GOT3 (cell line): ENCODE measurements at regions not wholly inside any gene's neighbourhood (a gene's known extent, or its start where the extent isn't known, plus 50 kb on each side); places are given as distances from the start of the nearest gene placed in this dataset.

Experiments used
- DNase-seq: peaks from one replicate; lab custom pipeline; 2025; ENCODE audit warnings: mixed read lengths; lab: John Stamatoyannopoulos, UW

DNA sequence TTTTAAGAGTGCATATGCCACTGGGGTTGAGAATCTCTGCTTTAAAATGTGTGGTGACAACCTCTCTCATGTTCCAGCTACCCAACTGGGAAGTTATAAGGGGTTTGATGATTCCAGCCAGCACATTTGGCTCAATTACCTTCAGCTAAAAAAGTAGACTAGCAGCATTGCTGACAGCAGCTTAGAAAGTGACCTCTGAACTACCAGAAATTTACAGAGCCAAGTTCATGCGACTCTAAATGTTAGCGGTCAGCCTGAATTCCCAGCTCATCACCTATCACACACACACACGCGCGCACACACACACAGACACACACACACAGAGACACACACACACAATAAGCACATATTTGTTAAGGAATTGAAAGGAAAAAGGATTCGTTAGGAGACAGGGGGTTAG is 377.5 kb downstream of the TMEM167A start:
- DNase-seq: no peak

DNA sequence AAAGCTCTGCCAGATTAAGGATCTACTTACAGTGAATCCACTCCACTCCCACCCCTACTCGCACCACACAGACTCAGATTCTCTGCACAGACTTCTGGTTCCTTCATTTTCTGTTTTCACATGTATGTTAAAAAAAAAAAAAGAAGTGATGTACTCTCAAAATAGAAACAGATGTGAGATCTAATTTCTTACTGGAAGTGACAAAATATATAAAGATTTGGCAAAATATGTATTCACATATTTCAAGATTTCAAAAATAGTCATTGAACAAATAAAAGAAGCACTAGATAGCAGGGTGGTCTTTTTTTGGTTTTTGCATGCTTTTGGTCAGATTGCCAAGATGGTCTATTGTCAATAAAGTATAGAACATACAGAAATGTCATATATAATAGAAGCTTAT is 379.2 kb downstream of the TMEM167A start:
- DNase-seq: no peak

DNA sequence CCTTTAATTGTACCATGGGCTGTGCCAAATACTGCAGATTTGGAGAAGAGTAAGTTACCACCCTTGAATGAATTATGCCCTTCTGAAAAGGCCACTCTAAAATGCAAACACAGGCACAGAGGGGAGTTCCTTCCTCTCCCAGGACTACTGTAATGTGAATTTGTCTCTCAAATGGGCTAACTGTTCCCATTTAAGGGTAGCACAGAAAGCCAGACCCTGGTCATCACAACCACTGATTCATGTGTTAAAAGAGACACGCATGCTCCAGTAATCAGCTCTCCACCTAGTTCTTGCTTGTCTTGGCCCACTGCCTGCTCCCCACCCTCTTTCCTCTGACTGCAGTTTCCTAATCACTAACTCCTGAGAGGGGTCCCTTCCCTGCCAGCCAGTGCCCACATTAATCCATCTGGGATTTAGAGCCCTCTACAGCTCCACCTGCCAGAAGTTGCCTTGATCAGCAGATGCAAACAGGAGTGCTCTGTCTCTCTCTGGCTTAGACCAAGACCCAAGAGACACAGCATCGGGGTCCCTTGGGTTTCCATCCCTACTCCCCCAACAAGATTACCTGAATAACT is 382.4 kb downstream of the TMEM167A start:
- DNase-seq: no peak

DNA sequence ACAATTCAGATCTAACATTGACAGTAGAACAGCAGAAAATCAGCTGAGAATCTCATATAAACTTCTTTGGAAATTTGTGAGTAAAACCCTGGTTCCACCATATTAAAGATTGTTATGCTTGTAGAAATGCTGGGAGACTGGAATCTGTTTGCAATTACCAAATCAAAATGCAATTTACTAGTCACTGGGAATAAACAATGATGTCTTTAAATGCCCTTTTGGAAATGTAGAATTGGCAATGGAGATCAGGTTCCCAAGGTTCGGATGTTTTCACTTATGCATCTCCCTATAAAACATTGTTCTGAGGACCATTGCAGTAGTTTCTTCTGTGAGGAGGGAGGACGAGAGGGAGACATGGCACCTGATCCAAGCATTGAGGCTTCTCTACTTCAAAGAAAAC is 384.4 kb downstream of the TMEM167A start:
- DNase-seq: no peak

DNA sequence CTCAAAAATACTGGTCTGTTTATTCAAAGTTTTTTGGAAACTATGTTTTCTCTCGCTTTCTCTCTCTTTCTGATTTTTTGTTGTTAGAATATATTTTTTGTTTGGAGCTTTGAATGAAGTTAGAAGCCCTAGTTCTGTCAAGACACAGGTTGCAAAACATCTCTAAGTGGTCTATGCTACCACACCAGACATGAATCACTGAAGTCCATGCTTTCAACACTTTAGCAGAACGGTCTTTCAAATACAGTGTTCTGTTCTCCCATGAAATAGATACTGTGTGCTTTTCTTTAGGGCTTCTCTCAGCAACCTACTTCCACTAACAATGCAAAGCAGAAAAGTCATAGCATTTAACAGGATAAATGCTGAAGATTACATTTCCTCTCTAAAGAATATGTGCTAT is 392.5 kb downstream of the TMEM167A start:
- no peak for DNase-seq

DNA sequence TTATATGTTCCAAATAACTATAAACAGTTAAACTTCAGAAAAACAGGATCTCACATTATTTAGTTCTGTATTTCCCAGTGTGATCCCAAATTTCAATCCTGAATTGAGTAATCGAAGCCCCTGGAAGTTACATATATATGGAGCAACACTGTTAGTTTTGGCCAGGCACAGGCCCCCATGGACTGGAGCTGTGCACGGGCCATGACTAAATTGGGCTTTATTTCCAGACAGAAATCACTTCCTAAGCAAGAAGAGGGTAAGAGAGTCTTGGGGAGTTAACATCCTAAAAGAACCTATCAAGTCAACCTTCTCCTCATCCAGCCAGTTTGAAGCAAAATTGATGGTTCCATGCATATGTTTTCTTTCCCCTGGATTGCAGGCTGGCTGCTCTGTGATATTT is 393.0 kb downstream of the TMEM167A start:
- no peak for DNase-seq

DNA sequence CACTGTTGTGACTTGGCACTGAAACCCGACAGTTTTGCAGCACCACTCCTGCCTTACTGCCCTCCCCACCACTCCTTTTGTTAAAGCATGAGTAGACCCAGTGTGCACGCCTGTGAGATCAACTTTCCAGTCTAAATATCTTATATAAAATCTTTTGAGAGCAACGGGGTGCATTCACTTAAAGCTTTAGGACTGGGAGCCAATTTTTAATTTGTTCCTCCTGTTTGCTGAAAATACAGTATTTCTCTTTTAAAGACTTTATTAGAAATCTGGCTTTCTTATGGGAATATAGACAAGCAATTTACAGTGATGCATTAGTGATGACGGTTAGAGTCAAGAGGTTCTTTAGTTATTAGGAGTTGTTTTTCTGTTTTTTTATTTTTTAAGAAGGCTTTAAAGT is 397.5 kb downstream of the TMEM167A start:
- no peak for DNase-seq

DNA sequence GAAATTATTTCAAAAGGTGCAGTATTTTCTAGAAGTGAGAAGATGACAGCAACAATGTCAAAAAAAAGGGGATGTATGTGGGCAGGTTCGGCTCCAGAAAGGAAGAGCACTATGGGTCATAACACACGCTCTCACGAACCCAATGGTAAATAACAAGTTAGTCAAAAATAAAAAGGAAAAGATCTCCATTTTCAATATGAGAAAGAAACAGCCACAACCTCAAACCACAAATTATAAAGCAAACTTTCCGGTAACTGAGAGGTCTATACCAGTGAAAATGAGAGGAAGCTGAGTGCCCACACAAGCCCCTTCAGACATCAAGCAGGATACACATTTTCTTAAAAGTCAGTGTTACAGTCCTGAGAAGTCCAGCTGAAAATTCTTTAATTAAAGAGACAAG is 398.5 kb upstream of the RPS23 start:
- no peak for DNase-seq

DNA sequence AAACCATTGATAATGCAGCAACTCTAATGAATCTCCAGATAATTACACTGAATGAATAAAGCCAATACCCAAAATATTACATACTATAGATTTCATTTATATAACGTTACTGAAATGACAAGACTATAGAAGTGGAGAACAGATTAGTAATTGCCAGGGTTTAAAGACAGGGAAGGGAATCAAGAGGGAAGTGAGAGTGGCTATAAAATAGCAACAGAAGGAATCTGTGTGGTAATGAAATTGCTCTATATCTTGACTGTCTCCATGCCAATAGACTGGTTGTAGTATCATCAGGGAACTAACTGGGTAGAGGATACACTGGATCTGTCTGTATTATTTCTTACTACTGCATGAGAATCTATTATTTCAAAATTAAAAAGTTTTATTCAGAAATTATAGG is 396.5 kb upstream of the RPS23 start:
- no peak for DNase-seq

DNA sequence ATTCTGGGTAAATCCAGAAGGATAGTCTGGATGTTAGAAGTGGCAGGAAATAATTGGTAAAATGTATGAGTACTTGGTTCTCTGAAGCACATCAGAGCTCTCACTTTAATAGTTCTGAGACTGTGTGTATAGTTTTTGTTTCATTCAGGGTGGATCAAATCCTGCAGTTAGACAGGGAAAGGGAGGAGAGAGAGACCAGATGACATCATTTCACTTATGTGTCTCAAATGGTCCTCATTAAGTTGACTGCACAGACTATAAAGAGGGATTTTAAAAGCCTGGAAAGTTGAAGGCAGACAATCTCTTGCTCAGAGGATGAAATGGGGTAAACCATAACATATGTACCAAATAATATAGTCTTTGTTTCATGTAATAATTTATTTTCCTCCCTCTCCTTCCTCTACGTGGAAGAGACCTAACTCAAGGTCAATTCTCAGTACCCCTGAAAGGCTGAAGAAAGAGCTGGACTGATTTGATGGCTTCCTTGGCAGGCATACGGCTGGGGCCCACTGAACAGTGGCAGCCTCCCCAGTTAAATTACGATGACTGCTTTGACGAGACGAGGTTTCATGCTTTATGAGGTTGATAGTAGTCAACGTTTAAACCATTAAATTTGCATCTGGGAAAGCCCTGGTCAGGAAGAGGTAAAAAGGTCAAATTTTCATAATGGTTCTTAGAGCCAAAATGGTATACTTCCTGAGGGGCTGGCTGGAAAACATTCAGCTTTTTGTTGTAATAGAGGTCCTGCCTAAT is 395.1 kb upstream of the RPS23 start:
- no peak for DNase-seq

DNA sequence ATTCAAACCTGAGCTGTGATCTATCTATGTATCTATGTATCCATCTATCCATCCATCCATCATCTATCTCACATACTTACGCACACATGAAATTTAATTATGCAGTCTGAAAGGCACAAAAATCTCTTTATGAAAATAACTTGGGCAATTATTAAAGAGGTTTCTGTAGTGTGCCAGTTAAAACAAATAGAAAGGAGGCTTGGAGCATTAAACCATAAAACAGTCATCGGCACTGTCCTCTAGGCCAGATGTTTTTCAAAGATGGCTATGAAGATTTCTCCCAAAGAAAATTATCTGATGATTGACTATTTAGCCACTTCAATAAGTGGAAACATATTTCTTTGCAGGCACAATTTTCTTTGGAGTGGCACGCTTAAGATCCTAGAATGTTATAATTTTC is 392.5 kb upstream of the RPS23 start:
- DNase-seq: no peak

DNA sequence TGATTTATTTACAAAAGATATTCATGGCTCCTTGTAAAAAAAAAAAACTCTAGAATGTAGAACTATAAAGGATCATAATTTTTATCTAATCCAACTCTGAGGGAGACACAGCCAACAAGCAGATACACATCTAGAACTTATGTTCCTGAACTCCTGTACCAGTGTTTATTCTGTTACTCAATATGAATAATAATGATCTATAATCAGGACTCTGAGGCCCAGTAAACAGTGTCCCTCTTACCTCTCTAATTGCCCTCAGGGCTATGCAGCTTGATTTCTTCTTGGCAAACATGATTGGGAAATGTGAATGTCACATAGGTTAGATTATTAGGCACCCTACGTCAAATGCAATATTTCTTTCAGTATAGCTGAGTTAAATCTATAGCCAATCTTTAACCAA is 391.6 kb upstream of the RPS23 start:
- no peak for DNase-seq

DNA sequence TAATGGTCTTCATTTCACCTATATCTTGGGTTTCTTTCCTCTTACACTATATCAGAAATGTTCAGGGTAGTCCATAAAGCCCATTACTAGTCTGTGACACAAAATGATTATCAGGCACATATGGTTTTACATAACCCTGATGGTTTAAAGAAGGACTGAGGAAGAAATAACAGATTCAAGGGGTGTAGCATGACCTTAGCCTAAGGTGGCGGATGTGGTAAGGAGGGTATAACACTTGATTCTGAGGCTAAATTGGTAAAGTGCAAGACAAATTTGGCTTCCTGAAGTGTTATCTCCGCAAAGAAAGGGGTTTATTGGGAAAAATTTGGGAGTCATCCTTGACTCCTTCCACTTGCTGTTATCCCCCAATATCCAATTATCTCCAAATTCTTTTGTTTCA is 388.2 kb upstream of the RPS23 start:
- DNase-seq: no peak

DNA sequence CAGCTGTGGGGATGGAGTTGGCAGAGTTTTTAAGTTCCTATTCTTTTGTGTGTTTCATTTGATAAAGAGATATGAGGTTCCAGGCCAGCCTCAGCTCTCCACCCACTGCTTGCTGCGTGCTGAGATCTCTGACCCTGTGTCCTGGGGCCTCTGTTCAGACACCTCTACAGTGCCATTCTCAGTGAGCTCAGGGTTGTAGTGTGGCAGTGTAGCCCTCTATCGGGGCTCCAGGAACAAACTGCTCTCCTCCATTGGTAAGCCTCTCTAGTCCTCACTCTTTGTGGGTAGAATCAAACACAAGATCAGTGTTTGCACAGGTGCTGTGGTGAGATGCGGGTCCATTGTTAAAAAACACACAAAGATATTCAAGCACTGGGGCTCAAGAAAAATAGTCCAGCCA is 386.6 kb upstream of the RPS23 start:
- no peak for DNase-seq

DNA sequence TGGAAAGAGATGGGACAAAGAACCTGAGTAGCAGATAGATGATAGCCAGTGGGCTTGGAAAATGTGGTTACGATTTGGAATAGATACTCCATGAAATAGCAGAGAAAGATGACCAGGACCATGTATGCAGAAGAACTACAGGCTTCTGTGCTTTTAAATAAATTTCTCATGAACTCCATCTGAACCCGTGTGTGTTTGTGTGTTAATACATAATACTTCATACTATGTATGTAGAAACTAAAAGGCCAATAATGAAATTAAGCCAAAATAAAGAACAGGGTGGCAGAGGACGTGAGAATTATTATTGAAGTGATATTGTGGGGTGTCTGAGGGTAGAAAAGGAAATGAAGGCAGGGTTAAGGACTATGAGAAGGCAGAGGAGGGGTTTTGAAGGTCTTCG is 385.1 kb upstream of the RPS23 start:
- no peak for DNase-seq

DNA sequence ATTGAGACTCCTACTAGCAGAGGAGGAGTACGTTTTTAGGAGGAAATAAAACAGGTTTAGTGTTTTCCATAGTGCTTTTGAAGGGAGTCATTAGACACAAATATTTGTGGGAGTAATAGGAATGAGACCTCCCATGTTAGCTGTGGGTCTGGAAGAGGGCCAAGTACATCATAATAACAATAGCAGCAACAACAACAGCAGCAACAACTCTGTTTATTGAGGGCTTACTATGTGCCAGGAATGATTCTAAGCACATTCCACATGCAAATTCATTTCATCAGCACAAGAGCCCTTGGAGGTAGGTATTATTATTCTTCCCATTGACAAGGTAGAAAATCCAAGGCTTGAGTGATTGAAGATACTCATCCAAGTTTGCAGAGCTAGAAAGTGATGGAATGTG is 384.2 kb upstream of the RPS23 start:
- DNase-seq: no peak

DNA sequence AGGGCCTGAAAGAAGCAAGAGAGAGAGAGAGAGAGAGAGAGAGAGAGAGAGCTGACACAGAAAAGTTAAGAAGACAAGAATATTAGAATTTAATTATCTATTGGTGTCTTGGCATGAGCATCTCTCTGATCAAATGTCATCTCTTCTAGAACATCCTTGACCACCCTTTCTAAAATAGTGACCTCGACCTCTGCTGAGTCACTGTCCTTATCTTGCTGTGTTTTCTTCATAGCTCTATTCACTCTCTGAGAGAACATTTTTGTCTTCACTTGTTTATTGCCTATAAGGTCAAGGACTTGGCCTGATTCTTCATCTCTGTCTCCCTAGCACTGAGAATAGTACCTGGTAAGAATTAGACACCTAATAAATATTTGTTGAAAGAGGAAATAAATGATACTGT is 383.8 kb upstream of the RPS23 start:
- DNase-seq: no peak

DNA sequence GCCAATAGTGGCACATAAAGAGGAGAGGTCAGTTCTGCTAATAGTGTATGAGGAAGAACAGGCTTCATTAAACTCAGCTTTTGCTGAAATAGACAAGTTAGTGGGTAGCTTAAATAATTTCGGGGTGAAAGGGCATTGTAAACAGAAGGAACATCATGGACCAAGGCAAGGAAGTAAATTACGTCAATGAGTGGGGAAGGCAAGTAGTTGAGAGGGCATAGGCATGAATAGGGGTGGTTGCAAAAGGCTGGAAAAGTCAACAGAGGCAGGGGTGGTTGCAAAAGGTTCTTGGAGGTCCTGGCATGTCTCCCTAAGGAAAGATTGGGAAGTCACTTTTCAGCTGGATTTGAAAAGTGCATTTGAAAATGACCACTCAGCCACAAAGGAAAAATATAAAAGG is 383.3 kb upstream of the RPS23 start:
- no peak for DNase-seq

DNA sequence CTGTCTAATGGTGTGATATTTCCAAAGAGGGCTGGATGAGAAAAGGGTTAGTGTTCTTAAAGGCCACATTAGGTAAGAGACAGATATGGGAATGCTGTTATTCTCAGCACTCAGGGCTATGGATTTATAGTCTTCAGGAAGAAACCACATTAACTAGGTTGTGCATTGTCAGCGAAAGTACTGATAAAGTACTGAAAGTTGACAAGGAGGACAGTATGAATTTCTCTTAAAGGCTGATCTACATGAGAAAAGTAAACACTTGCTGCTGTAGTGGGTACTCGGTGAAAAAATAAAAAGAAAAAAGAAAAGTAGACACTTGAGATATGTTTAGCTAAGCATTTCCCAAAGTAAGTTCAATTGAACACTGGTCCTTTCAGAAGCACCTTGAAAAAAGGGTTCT is 381.0 kb upstream of the RPS23 start:
- no peak for DNase-seq

DNA sequence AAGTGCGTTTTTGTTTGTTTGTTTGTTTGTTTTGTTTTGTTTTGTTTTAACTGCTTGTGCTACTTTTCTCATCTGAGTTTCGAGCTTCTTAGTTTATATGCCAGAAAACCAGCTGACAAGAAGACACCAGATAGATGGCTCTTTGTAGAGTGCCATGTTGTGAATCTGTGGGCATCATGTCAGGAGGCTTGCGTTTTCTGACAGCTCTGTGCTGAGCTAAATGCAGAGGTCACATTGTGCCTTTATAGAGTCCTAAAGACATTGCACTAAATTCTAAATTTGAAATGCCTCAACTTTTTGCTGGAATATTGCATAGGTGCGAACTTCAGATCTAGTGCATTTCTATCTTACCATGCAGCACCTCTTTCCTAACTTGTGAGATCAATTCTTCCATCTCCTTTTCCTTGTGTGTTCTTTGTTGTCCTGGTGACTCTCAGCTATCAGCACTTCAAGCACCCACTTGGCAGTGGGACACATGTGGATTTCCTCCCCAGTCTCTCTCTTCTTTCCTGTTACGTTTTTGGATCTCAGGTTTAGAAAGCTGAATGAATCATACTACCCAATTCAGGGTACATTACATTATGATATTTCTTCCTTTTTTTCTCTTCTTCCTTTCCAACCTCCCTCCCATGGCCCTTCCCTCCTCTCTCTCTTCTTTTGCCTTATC is 379.0 kb upstream of the RPS23 start:
- DNase-seq: no peak

DNA sequence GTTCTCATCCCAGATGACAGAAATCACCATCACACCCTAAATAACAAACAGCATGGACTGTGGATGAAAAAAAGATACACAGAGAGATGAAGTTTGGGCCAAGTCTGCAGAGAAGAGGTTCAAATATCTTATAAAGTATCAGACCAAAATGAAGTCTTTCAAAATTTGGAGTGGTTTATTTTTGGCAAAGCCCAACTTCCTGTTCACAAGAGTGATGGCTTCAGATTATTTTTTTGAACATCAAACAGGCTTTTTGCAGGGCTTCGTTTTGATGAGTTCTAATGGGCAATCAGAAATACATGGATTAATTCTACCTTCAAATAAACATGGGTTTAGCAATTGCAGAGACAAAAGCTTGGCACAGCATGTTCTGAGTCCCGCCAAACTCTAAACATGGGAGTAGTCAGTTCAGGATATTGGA is 378.2 kb upstream of the RPS23 start:
- no peak for DNase-seq

DNA sequence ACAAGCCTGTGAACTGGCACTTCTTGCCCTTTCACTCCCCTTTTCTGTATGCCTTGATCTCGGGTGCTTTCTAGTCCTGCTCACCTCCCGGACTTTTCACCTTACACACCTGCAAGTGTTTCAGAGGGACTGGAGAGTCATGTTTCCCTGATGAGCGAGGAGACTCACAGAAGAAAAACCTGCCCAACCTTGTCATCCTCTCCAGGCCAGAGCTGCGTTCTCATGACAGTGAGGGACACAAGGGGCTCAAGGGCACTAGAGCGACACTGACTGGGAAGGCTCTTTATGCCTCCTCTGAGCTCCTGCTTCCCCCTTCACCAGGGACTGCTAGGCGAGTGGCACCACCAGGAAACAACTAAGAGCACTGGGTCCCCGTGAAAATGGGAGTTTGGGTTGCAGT is 376.9 kb upstream of the RPS23 start:
- DNase-seq: no peak

DNA sequence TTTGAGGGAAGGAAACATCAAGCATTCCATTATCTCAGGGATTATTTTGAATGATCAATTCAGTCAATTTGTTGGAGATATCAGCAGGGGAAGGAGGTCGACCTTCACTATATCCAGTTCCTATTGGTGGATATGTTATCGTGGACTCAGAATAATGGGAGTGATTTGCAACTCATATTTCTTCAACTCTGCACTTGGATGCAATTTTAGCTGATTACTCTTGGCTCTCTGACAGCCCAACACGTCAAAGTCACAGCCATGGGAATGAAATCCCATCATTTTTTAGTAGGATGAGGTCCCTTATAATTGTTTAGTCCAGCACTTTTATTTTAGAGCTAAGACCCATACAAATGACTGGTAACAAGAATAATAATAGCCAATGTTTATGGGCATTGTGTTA is 371.8 kb upstream of the RPS23 start:
- no peak for DNase-seq

DNA sequence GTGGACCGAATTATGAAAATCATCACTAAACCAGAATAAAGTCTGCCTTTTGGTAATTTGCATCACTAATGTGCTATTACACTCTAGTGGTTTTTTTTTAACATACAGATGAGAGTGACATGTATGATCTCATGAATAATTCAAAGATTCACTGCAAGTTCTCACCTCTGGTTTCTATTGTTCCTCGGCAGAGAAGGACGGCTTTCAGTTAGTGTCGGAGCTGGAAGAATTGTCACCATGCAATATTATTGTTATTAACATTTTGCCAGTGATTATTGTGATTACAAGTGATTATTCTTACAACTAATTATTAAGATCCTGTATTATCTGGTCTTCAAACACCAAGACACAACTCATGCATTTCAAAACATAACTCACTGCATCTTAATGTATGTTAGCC is 366.6 kb upstream of the RPS23 start:
- no peak for DNase-seq
